HEK293 (cell line): ENCODE measurements at regions not wholly inside any gene's neighbourhood (a gene's known extent, or its start where the extent isn't known, plus 50 kb on each side); places are given as distances from the start of the nearest gene placed in this dataset.

ENCODE experiments used
- CTCF ChIA-PET: fragments of 350-600 bp; formaldehyde crosslinking; extraction: SDS; loops from one replicate; lab custom pipeline; 2021; ENCODE audit warnings: antibody characterized with exemption; lab: Yijun Ruan, JAX
- POLR2A ChIA-PET: fragments of 300-600 bp; formaldehyde crosslinking; extraction: SDS; loops from one replicate; lab custom pipeline; 2020; ENCODE audit warnings: antibody characterized with exemption, inconsistent platforms; lab: Yijun Ruan, JAX
- H3K27ac ChIP-seq: fragments of 200-500 bp; sonication (Bioruptor generic); 2 replicates; pipeline ENCODE4 v1.5.1; 2014; ENCODE audit warnings: low read depth, low read length, control low read depth, inconsistent platforms; ENCODE audit errors: extremely low read depth
- H3K36me3 ChIP-seq, 2 experiments: fragments of 200-500 bp in 1 of 2; sonication (Bioruptor generic) in 1 of 2; 1 replicate in 1 of 2; 2 replicates in 1 of 2; pipeline ENCODE4 v1.5.1; 2014 to 2017; ENCODE audit warnings: inconsistent platforms in 2 of 2, low read length in 2 of 2; ENCODE audit not compliant: control insufficient read depth in 2 of 2, insufficient read depth in 1 of 2
- H3K4me1 ChIP-seq: fragments of 200-500 bp; sonication (Bioruptor generic); 2 replicates; pipeline ENCODE4 v1.5.1; 2014; ENCODE audit warnings: mild to moderate bottlenecking, low read length, inconsistent platforms; ENCODE audit not compliant: control insufficient read depth, insufficient read depth
- H3K4me3 ChIP-seq: 2 replicates; pipeline ENCODE4 v1.5.1; 2011; ENCODE audit warnings: low read depth, mild to moderate bottlenecking, control low read depth, low read length, moderate library complexity
- H3K9me3 ChIP-seq: fragments of 200-500 bp; sonication (Bioruptor generic); 2 replicates; pipeline ENCODE4 v1.5.1; 2014; ENCODE audit warnings: low read depth, low read length, inconsistent platforms; ENCODE audit not compliant: control insufficient read depth, insufficient read depth
- GLI2 ChIP-seq: fragments of 450-650 bp; formaldehyde crosslinking; IDR thresholded peaks from 2 replicates; pipeline ENCODE4; 2017; ENCODE audit warnings: missing biosample characterization, missing genetic modification characterization, low read depth, borderline replicate concordance
- KLF8 ChIP-seq: fragments of 450-650 bp; formaldehyde crosslinking; IDR thresholded peaks from 2 replicates; pipeline ENCODE4 v1.5.1; 2016; ENCODE audit warnings: missing biosample characterization, missing genetic modification characterization
- SALL2 ChIP-seq: fragments of 450-650 bp; formaldehyde crosslinking; IDR thresholded peaks from 2 replicates; pipeline ENCODE4 v1.5.0; 2017; ENCODE audit warnings: missing biosample characterization, mild to moderate bottlenecking, missing genetic modification characterization, borderline replicate concordance
- ZBTB17 ChIP-seq: fragments of 450-650 bp; formaldehyde crosslinking; IDR thresholded peaks from 2 replicates; pipeline ENCODE4 v1.5.1; 2016; ENCODE audit warnings: missing biosample characterization, missing genetic modification characterization
- ZBTB8A ChIP-seq: fragments of 450-650 bp; formaldehyde crosslinking; IDR thresholded peaks from 2 replicates; pipeline ENCODE4 v1.5.1; 2016; ENCODE audit warnings: missing biosample characterization, missing genetic modification characterization
- ZNF121 ChIP-seq: fragments of 450-650 bp; formaldehyde crosslinking; IDR thresholded peaks from 2 replicates; pipeline ENCODE4 v1.5.1; 2016; ENCODE audit warnings: missing biosample characterization, missing genetic modification characterization
- ZNF16 ChIP-seq: fragments of 450-650 bp; formaldehyde crosslinking; IDR thresholded peaks from 2 replicates; pipeline ENCODE4 v1.5.1; 2016; ENCODE audit warnings: low read depth, missing biosample characterization, missing genetic modification characterization
- ZNF239 ChIP-seq: fragments of 450-650 bp; formaldehyde crosslinking; IDR thresholded peaks from 2 replicates; pipeline ENCODE4 v1.5.1; 2016; ENCODE audit warnings: missing biosample characterization, missing genetic modification characterization
- ZNF292 ChIP-seq: fragments of 450-650 bp; formaldehyde crosslinking; IDR thresholded peaks from 2 replicates; pipeline ENCODE4 v1.5.1; 2016; ENCODE audit warnings: low read depth, missing biosample characterization, missing genetic modification characterization, borderline replicate concordance
- ZNF354C ChIP-seq: fragments of 450-650 bp; formaldehyde crosslinking; IDR thresholded peaks from 2 replicates; pipeline ENCODE4 v1.5.1; 2016; ENCODE audit warnings: missing biosample characterization, missing genetic modification characterization, low read depth, borderline replicate concordance
- ZNF416 ChIP-seq: fragments of 450-650 bp; formaldehyde crosslinking; IDR thresholded peaks from 2 replicates; pipeline ENCODE4 v1.5.1; 2016; ENCODE audit warnings: missing biosample characterization, missing genetic modification characterization
- ZNF426 ChIP-seq: fragments of 450-650 bp; formaldehyde crosslinking; IDR thresholded peaks from 2 replicates; pipeline ENCODE4 v1.5.1; 2017; ENCODE audit warnings: missing biosample characterization, missing genetic modification characterization, mild to moderate bottlenecking, inconsistent platforms, moderate library complexity
- ZNF529 ChIP-seq: fragments of 450-650 bp; formaldehyde crosslinking; IDR thresholded peaks from 2 replicates; pipeline ENCODE4 v1.5.1; 2017; ENCODE audit warnings: missing genetic modification characterization, missing biosample characterization; ENCODE audit not compliant: insufficient replicate concordance
- ZNF558 ChIP-seq: fragments of 450-650 bp; formaldehyde crosslinking; IDR thresholded peaks from 2 replicates; pipeline ENCODE4 v1.5.1; 2016; ENCODE audit warnings: missing biosample characterization, missing genetic modification characterization
- ZNF677 ChIP-seq: fragments of 450-650 bp; IDR thresholded peaks from 2 replicates; pipeline ENCODE4 v1.5.0; 2018; ENCODE audit warnings: missing biosample characterization, mild to moderate bottlenecking, missing genetic modification characterization, moderate library complexity
- ZSCAN23 ChIP-seq: fragments of 450-650 bp; formaldehyde crosslinking; IDR thresholded peaks from 2 replicates; pipeline ENCODE4 v1.5.1; 2016; ENCODE audit warnings: missing biosample characterization, missing genetic modification characterization
- ZSCAN30 ChIP-seq: fragments of 450-650 bp; IDR thresholded peaks from 2 replicates; pipeline ENCODE4 v1.5.1; 2018; ENCODE audit warnings: missing biosample characterization, mild to moderate bottlenecking, missing genetic modification characterization, moderate library complexity
- TF ChIP-seq, protein P1 (sequence below): fragments of 450-650 bp; formaldehyde crosslinking; IDR thresholded peaks from 2 replicates; pipeline ENCODE4 v1.5.1; 2017; ENCODE audit warnings: missing biosample characterization, missing genetic modification characterization
- TF ChIP-seq, protein P2 (sequence below): fragments of 450-650 bp; formaldehyde crosslinking; IDR thresholded peaks from 2 replicates; pipeline ENCODE4; 2016; ENCODE audit warnings: missing biosample characterization, missing genetic modification characterization
- TF ChIP-seq, protein P3 (sequence below): sonication (generic); formaldehyde crosslinking; IDR thresholded peaks from 2 replicates; pipeline ENCODE4 v1.8.1; 2022; ENCODE audit warnings: mild to moderate bottlenecking, moderate library complexity, missing genetic modification reagents
- TF ChIP-seq, protein P4 (sequence below): fragments of 450-650 bp; formaldehyde crosslinking; IDR thresholded peaks from 2 replicates; pipeline ENCODE4 v1.5.1; 2016; ENCODE audit warnings: missing biosample characterization, missing genetic modification characterization
- TF ChIP-seq, protein P5 (sequence below): fragments of 450-650 bp; formaldehyde crosslinking; IDR thresholded peaks from 2 replicates; pipeline ENCODE4 v1.5.0; 2017; ENCODE audit warnings: missing biosample characterization, missing genetic modification characterization, borderline replicate concordance

DNA sequence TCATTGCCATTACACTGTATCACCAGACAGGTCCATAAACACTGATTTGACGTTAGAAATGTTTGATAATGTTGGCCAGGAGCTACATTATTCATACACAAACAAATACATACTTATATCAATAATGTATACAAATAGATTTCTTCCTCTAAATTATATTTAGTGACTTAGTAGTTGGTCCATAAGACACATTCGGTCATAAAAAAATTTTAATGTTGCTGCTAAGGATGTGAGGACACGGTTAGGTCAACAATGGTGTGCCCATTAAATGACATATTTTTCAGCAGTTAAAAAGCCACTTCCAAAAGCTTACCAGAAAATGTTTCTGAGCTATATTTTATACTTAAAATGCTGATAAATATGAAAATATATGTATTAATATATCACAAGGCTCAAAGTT, 1148.7 kb upstream of the TMEM132C start (continued):
- TF ChIP-seq, protein P1, sequence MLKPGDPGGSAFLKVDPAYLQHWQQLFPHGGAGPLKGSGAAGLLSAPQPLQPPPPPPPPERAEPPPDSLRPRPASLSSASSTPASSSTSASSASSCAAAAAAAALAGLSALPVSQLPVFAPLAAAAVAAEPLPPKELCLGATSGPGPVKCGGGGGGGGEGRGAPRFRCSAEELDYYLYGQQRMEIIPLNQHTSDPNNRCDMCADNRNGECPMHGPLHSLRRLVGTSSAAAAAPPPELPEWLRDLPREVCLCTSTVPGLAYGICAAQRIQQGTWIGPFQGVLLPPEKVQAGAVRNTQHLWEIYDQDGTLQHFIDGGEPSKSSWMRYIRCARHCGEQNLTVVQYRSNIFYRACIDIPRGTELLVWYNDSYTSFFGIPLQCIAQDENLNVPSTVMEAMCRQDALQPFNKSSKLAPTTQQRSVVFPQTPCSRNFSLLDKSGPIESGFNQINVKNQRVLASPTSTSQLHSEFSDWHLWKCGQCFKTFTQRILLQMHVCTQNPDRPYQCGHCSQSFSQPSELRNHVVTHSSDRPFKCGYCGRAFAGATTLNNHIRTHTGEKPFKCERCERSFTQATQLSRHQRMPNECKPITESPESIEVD = no peak
- TF ChIP-seq GLI2 (tag by site-specific recombination) (no peak), ZNF426 (tag by site-specific recombination) (no peak), ZNF416 (no peak)
- TF ChIP-seq, protein P2, sequence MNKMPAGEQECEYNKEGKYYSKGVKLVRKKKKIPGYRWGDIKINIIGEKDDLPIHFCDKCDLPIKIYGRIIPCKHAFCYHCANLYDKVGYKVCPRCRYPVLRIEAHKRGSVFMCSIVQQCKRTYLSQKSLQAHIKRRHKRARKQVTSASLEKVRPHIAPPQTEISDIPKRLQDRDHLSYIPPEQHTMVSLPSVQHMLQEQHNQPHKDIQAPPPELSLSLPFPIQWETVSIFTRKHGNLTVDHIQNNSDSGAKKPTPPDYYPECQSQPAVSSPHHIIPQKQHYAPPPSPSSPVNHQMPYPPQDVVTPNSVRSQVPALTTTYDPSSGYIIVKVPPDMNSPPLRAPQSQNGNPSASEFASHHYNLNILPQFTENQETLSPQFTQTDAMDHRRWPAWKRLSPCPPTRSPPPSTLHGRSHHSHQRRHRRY (tag by site-specific recombination) = no peak
- TF ChIP-seq, all 188 proteins: peak for 0

DNA sequence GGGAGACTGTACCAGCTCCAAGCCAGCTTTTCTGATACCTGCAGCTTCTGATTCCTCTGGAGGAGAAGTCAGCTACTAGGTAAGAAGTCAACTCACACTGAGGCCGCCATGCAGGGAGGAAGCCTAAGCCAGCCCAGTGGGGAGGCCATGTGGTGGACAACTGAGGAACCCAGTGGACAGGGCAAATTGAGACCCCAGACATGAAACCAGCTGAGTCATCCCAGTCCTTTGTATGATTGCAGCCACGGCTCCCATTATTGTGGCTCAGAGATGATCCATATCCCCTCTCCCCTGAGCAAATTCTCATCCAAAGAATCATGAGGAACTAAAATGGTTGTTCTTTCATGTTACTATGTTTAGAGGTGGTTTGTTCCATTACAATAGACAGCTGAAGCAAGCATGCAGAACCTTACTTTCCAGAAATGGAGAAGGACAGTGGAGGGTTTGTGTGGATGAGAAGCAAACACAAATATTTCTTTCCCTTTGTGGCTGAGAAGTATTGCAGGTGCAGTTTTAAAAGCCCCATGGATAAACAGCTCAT, 1147.3 kb upstream of the TMEM132C start:
- Histone ChIP-seq H3K4me3 (no peak overlapping the region), H3K9me3 (no peaks in the 10 kb centered on the region), H3K4me1 (no peaks in the 10 kb centered on the region), H3K36me3 (no peaks in the 10 kb centered on the region)
- ChIA-PET CTCF (interaction anchor here (1.0 kb wide), 1 partner anchor 12 kb away, joined by 5 read pairs; no protein-coding TSS in a partner anchor), POLR2A (no interaction called here)
- TF ChIP-seq, protein P3, sequence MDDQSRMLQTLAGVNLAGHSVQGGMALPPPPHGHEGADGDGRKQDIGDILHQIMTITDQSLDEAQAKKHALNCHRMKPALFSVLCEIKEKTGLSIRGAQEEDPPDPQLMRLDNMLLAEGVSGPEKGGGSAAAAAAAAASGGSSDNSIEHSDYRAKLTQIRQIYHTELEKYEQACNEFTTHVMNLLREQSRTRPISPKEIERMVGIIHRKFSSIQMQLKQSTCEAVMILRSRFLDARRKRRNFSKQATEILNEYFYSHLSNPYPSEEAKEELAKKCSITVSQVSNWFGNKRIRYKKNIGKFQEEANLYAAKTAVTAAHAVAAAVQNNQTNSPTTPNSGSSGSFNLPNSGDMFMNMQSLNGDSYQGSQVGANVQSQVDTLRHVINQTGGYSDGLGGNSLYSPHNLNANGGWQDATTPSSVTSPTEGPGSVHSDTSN (CRISPR knock-in tag) = no peak
- TF ChIP-seq, all 188 proteins: peak for 0
- no peak overlapping the region for H3K27ac ChIP-seq

DNA sequence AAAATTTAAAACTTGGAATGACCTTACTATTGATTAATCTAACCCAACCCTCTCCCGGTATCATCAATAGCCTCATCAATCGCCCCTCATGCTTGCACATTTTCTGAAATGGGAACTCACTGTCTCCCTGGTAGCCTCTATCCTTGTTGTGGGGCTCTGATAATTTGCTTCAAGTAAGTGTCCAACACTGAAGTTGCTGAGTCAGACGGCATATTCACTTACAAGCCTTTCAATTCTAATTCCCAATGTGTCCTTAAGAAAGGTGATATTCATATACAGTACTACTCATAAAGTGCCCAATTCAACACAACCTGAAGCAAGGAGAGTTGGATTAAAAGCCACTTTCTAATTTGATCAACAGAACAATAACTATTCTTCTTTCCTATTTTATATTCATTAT, 1146.1 kb upstream of the TMEM132C start:
- POLR2A ChIA-PET = no interaction called here
- no peaks in the 10 kb centered on the region for H3K36me3 ChIP-seq
- no peak overlapping the region for H3K27ac ChIP-seq
- no peak for TF ChIP-seq KLF8
- TF ChIP-seq ZNF354C (tag by site-specific recombination) = no peak
- no peak for TF ChIP-seq SALL2 (tag by site-specific recombination)
- TF ChIP-seq ZNF16 (tag by site-specific recombination) = no peak
- TF ChIP-seq, protein P4, sequence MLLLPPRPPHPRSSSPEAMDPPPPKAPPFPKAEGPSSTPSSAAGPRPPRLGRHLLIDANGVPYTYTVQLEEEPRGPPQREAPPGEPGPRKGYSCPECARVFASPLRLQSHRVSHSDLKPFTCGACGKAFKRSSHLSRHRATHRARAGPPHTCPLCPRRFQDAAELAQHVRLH (tag by site-specific recombination) = no peak
- no peak for TF ChIP-seq ZSCAN23 (tag by site-specific recombination)
- no peak for TF ChIP-seq ZSCAN30 (tag by site-specific recombination)
- no peak for TF ChIP-seq ZNF239 (tag by site-specific recombination)
- TF ChIP-seq ZNF416 = no peak
- CTCF ChIA-PET = no interaction called here
- no peak overlapping the region for H3K4me3 ChIP-seq
- H3K4me1 ChIP-seq = no peaks in the 10 kb centered on the region
- H3K9me3 ChIP-seq = no peaks in the 10 kb centered on the region

DNA sequence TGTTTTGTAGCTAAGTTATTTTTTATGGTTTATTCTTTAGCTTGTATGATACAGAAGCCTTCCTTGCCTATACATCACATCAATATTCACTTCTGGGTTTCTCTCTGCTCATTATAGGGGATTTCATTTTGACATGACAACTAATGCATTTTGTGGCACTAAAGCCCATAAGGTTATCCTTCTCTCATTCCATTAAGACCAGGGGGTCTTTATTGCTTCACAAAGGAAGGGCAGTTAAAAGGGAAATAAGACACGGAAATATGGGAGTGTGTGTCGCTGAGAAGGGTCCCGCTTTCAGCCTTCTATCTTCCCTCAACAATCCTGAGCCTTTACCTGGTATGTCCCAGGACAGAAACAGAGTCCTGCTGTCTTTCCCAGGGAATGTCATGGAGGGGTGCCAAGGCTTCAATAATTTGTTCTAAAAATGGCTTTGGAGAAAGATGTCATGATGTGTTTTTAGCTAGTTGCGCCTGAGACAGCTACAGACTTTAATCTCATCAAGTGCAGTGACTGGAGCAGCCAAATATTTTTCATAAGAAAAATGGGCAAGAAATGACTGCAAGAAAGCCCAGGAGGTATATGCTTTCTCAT, 1145.4 kb upstream of the TMEM132C start:
- CTCF ChIA-PET = no interaction called here
- POLR2A ChIA-PET = no interaction called here
- no peaks in the 10 kb centered on the region for H3K9me3 ChIP-seq
- TF ChIP-seq ZNF121 (tag by site-specific recombination) (no peak), ZNF529 (tag by site-specific recombination) (no peak), ZNF558 (no peak), ZNF292 (tag by site-specific recombination) (no peak), ZNF677 (tag by site-specific recombination) (no peak), ZBTB8A (tag by site-specific recombination) (no peak), ZBTB17 (tag by site-specific recombination) (no peak)
- TF ChIP-seq, protein P5, sequence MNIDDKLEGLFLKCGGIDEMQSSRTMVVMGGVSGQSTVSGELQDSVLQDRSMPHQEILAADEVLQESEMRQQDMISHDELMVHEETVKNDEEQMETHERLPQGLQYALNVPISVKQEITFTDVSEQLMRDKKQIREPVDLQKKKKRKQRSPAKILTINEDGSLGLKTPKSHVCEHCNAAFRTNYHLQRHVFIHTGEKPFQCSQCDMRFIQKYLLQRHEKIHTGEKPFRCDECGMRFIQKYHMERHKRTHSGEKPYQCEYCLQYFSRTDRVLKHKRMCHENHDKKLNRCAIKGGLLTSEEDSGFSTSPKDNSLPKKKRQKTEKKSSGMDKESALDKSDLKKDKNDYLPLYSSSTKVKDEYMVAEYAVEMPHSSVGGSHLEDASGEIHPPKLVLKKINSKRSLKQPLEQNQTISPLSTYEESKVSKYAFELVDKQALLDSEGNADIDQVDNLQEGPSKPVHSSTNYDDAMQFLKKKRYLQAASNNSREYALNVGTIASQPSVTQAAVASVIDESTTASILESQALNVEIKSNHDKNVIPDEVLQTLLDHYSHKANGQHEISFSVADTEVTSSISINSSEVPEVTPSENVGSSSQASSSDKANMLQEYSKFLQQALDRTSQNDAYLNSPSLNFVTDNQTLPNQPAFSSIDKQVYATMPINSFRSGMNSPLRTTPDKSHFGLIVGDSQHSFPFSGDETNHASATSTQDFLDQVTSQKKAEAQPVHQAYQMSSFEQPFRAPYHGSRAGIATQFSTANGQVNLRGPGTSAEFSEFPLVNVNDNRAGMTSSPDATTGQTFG (tag by site-specific recombination) = no peak

More for the DNA sequence above, 1145.4 kb upstream of the TMEM132C start:
- Histone ChIP-seq H3K27ac (no peak overlapping the region), H3K4me1 (no peaks in the 10 kb centered on the region), H3K4me3 (no peak overlapping the region), H3K36me3 (no peaks in the 10 kb centered on the region)
